ENCODE measurements at regions not wholly inside any gene's neighbourhood (a gene's known extent, or its start where the extent isn't known, plus 50 kb on each side); places are given as distances from the start of the nearest gene placed in this dataset.

DNA sequence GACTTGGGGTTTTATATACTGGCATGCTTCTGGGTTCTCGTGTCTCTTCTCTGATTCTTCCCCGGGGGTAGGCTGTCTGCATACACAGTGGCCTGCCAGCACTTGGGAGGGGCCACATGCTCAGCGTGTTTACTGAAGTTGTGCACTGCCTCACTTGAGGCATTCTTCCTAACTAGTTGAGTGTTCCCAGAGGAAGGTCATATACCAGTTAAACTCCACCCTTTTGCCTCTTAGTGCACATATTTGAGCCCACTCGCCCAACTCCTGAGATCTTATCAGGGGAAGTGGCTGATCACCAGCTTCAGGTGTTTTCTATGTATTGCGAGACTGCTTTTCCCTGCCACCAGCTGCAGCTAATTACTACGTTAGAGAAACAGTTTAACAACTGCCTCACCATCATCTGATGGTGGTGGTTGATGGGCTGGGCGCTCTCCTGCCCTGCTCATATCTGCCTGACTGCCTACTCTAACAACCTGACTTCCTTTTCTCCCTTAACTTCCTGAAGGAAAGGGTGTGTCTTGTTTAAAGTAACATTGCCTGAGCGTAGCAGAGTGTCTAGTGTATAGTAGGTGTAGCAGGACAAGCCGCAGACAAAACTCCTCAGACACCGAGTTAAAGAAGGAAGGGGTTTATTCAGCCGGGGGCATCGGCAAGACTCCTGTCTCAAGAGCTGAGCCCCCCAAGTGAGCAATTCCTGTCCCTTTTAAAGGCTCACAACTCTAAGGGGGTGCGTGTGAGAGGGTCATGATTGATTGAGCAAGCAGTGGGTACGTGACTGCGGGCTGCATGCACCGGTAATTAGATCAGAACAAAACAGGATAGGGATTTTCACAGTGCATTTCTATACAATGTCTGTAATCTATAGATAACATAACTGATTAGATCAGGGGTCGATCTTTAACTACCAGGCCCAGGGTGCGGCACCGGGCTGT, 60.1 kb upstream of the CLINT1 start:
- TF ChIP-seq, protein P1, sequence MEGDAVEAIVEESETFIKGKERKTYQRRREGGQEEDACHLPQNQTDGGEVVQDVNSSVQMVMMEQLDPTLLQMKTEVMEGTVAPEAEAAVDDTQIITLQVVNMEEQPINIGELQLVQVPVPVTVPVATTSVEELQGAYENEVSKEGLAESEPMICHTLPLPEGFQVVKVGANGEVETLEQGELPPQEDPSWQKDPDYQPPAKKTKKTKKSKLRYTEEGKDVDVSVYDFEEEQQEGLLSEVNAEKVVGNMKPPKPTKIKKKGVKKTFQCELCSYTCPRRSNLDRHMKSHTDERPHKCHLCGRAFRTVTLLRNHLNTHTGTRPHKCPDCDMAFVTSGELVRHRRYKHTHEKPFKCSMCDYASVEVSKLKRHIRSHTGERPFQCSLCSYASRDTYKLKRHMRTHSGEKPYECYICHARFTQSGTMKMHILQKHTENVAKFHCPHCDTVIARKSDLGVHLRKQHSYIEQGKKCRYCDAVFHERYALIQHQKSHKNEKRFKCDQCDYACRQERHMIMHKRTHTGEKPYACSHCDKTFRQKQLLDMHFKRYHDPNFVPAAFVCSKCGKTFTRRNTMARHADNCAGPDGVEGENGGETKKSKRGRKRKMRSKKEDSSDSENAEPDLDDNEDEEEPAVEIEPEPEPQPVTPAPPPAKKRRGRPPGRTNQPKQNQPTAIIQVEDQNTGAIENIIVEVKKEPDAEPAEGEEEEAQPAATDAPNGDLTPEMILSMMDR (IDR thresholded peaks at IDR 0.05; ENCODE audit: borderline replicate concordance, extremely low read depth, low read length, poor library complexity, severe bottlenecking): no peak
- no peak for TF ChIP-seq EZH2 (IDR thresholded peaks at IDR 0.05; ENCODE audit: borderline replicate concordance, low read depth, low read length, severe bottlenecking)
